Hematopoietic multipotent progenitor cell treated with erythropoietin and hydrocortisone succinate and interleukin-3 and kit ligand, for 15 days (in vitro differentiated cells): ENCODE measurements at regions not wholly inside any gene's neighbourhood (a gene's known extent, or its start where the extent isn't known, plus 50 kb on each side); places are given as distances from the start of the nearest gene placed in this dataset.

ENCODE experiments used
- DNase-seq: peaks from one replicate; pipeline ENCODE4 v3.0.0-alpha.2; 2015; ENCODE audit warnings: low spot score

DNA sequence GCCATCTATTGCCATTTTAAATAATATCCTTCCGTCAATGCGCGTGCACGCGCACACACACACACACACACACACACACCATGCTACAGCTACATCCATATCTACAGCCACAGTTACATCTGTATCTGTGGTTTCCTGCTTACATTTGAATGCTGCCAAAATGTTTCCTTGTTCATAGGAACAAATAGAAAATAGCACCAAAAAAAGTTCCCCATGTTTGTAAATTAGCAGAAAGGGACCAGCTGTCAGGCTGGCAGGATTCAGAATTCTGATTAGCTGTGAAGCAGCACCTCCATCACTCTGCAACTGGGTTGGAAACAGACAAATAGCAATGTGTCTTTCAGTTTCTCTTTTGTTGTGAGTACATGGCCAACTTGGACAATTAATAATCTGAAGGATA, 601.5 kb downstream of the IRX1 start:
- no peak for DNase-seq

DNA sequence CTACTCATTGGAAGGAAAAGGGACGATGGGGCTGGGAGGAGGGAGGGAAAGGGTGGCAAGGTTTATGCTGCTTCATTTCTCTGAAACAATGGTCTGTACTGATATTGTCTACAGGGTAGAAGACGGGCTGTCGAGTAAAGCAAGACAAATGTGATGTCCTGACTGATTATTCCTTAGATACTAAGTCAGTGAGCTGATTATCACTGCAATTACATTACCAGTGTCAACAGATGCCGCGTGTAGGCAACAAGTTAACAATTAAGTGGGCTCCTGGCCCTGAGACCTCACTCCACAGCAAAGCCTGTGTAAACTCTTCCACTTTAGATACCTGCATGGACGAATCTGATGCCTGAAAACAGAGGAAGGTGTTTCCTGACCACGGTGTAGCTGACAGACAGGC, 602.8 kb downstream of the IRX1 start:
- DNase-seq = no peak

DNA sequence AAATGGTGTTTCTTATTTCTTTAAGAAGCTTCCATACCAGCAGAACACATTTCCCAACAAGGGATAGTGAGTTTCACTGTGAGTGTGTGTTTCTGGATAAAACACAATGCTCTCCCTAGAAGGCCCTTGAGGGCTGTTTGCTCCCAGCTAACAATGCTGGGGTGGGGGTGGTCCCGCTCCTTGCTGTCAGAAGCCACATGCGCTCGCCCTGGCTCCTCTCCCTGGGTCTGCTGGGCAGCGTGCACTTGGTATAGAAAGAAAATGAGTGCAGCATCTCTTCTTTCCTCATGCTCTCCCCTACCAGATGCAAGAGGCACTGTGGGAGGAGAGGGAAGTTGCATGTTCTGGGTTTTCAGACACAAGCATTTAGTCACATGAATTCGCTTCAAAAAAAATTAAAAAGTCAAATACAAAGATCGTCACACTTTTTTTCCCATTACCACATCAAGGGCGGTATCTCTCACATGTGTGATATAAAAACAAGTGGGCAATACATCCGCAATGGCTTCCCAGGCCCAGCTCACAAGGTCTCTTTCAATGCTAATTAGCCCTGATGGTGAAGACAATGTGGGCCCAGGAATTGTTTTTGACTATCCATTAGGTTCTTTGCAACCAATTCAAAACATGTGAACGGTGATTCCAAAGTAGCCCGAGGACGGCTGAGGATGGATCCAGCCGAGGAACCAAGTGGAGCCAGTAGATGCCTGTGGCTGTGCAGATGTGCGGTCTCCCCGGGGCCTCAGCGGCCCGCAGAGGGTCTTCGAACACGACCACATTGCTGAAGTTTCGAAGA, 603.6 kb downstream of the IRX1 start:
- DNase-seq = no peak

- DNase-seq = no peak
Measured at GRCh38 chr5:4203146-4203545, 607.5 kb downstream of the IRX1 start.

DNA sequence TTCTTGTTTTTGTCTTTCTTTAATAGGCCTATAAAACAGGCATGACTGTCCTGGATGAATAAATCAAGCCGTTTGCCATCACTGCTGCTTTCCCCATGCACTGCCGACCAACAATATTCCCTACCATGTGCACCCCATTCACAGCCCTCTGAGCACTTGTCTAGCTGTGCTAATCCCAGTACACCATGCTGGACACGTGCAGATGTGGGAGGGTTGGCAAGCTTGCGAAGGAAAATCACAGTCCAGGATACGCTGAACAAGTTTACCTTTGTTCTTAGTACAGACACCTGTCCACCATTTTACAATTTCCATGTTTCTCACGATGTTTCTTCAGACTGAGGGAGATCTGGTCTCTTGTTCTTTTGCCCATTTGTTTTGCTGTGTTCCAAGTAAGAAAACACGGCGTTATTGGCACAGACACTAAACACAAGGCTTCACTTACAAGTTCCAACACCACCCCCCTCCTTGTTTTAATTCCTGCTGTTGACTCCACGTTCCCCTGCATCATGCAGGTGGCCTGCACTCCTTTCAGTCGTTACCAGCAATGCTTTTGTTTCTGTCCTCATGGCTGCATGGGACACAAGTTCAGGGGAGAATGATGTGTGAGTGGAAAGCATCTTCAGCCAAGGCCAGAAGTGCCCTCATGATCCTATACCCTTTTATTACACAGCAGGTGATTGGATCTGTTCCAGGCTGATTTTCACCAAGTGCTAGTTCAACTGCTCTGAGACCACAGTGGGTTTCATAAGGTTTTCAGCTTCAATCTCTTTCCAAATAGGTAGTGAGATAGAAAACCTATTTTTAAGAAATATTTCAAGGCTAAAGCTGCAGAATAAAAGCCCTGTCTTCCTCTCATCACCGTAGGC, 608.9 kb downstream of the IRX1 start:
- no peak for DNase-seq

DNA sequence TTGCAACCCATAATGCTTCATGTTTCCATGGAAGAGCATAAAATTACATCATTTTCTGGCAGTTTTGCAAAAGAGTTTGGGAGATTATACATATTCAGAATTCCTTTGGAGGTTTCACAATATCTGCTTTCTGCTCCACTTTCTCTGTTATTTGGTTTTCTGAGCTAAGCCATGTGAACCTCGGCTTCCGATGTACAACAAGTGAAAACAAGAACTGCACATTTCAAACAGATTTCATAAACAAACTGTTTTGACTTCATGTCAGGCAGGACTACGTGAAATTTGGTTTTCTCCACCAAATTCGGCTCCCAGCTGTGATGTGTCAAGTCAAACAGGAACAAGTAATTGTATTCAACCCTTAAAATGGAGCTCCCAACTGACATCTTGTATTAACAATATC, 609.8 kb downstream of the IRX1 start:
- no peak for DNase-seq

- DNase-seq = no peak
Measured at GRCh38 chr5:4206127-4206526, 610.5 kb downstream of the IRX1 start.

GRCh38 chr5:4207486-4207885, 611.9 kb downstream of the IRX1 start:
- DNase-seq = no peak

- DNase-seq = no peak
Measured at GRCh38 chr5:4208537-4208936, 612.9 kb downstream of the IRX1 start.

GRCh38 chr5:4208996-4209395, 613.4 kb downstream of the IRX1 start:
- no peak for DNase-seq

DNA sequence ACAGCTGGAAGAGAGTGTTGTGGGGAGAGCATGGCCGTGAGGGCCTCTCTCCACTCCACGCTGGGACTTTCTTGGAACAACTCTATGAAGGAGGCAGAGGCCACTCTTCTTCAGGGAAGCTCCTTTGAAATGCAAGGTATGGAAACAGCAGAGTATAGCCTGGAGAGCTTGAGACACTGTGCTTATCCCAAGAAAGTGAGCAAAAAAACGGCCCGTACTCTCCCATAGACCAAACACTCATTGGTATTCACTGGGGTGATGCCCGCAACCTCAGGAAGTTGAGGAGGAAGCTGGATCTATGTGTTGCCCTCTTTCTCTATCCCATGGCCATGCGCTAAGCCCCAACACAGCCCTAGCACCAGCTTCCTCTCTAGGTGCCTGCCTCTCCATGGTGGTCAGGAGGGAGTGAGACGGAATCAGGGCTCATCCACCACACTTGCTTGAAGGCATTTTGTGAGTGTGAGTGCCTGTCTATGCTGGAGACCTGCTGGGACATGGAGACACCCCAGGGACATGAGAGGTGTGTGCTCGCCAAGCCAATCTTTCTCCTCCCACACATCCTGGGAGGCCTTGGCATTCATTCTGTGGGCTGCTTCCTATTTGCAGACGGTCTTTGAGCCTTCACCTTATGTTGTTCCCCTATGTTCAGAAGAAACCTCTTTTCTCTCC, 616.6 kb downstream of the IRX1 start:
- DNase-seq = no peak

- DNase-seq = no peak
Measured at GRCh38 chr5:4212981-4213819, 617.6 kb downstream of the IRX1 start.

DNA sequence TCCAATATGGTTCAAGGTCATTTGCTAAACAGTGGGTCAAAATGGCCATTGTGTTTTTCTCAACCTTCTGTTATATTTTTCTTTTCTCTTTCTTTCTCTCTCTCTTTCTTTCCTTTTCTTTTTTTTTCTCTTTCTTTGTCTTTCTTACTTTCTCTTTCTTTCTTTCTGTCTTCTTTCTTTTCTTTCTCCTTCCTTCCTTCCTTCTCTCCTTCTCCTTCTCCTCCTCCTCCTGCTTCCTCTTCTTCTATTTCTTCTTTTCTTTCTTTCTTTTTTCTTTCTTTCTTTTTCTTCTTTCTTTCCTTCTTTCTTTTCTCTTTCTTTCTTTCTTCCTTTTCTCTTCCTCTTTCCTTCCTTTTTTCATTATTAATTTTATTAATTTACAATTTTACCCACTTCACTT, 619.5 kb downstream of the IRX1 start:
- no peak for DNase-seq

GRCh38 chr5:4216142-4216541, 620.5 kb downstream of the IRX1 start:
- DNase-seq = no peak

GRCh38 chr5:4220016-4220415, 624.4 kb downstream of the IRX1 start:
- no peak for DNase-seq

DNA sequence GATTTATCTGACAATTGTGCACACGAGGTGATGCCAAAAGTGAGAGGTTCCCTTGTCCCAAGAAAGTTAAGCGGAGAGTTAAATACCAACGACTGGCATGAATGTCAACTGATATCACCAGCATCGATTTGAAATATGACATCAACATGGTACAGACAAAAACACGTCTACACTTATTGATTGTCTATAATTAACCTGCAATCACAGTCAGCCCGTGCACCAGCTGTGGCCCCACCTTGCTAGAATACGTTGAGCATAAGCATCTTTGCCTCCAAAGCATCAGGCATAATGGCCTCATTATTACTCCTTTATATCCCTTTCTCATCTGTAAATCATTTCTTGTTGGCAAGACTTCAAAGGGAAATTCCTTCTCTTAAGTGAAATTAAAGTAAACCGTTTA, 625.4 kb downstream of the IRX1 start:
- DNase-seq = no peak

GRCh38 chr5:4222147-4222546, 626.5 kb downstream of the IRX1 start:
- DNase-seq = no peak

- no peak for DNase-seq
Measured at GRCh38 chr5:4222821-4223220, 627.2 kb downstream of the IRX1 start.

DNA sequence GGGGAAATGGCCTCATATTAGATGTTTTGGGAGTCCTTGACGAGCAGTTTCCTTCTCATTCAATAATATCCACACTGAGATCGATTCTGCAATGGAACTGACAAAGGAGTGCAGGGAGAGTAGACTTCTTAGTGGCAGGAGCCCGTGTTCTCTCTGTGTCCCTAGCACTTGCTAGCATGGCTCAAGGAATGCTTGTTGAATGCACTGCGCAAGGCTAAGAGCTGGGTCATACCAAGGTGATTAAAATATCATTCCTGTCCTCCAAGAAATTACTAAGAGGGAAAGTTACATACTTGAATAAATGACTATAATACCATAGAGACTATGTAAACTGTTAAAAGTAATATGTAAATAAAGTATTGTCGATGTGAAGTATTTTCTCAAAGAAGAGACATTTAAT, 630.1 kb downstream of the IRX1 start:
- DNase-seq = no peak

GRCh38 chr5:4226565-4226964, 630.9 kb downstream of the IRX1 start:
- DNase-seq = no peak

DNA sequence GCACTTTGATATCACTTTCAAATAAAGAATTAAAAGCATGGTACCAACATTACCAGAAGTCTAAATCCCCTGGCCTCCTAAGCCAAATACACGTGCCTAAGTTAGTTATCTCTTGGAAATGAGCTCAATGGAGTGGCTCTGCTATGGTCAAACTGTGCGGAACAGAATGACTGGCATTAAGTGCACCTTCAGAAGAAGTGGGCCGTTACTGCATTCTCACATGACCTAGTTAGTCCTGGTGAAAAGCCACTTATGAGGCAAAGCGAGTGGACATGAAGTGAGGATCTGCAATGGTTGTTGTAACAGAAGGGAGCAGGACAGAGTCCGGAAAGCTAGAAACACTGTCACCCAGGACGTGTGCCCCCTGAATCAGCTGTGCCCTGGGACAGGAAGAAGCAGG, 633.1 kb downstream of the IRX1 start:
- DNase-seq = no peak
